HepG2 (cell line): ENCODE measurements at regions not wholly inside any gene's neighbourhood (a gene's known extent, or its start where the extent isn't known, plus 50 kb on each side); places are given as distances from the start of the nearest gene placed in this dataset.

Experiments used
- ATAC-seq: fragments of 200-7000 bp; cut with Tn5 transposase; 3 replicates; pipeline ENCODE4 v1.9.1; 2020; ENCODE audit warnings: mild to moderate bottlenecking, moderate library complexity
- BruUV-seq: library from RNA; stranded (reverse); fragments of 400-500 nt; replicated peaks from 2 replicates; lab custom pipeline; 2021; lab: Mats Ljungman, UMichigan
- CTCF ChIA-PET: fragments of 300-600 bp; formaldehyde crosslinking; extraction: SDS; loops from one replicate; lab custom pipeline; 2021; ENCODE audit warnings: low total read pairs, inconsistent platforms, low intra/inter-chr PET ratio; lab: Yijun Ruan, JAX
- POLR2A ChIA-PET: fragments of 350-600 bp; sonication (Branson Sonifier 250); formaldehyde crosslinking; loops from one replicate; lab custom pipeline; 2020; ENCODE audit warnings: antibody characterized with exemption, inconsistent platforms; lab: Yijun Ruan, JAX
- DNase-seq: peaks from one replicate; pipeline ENCODE4 v3.0.0-alpha.2; 2015; ENCODE audit warnings: low spot score
- FAIRE-seq: peaks from 3 replicates; lab custom pipeline; 2011; peaks lifted over from hg19 to GRCh38; lab: Jason Lieb, UNC
- H2AFZ ChIP-seq: one replicate; pipeline ENCODE4 v1.6.1; 2011; ENCODE audit warnings: low read length, inconsistent platforms
- H3K27ac ChIP-seq: fragments of 300-600 bp; 3 replicates; pipeline ENCODE4 v1.8.0; 2011; ENCODE audit warnings: mixed run types, mild to moderate bottlenecking, mixed read lengths, low read length, inconsistent platforms; ENCODE audit not compliant: insufficient read depth; ENCODE audit errors: extremely low read length
- H3K27me3 ChIP-seq, 2 experiments: fragments of 200-600 bp in 1 of 2; 2 replicates in 1 of 2; 3 replicates in 1 of 2; pipeline versions ENCODE4 v1.6.0 to v1.8.0; 2011; ENCODE audit warnings: low read length in 2 of 2, mild to moderate bottlenecking in 2 of 2, moderate library complexity in 2 of 2, inconsistent platforms in 1 of 2; ENCODE audit not compliant: insufficient read depth in 2 of 2, control insufficient read depth in 1 of 2
- H3K36me3 ChIP-seq, 2 experiments: fragments of 200-600 bp in 1 of 2; replicated peaks in 1 of 2; 2 replicates in 1 of 2; 3 replicates in 1 of 2; pipeline versions ENCODE4 v1.5.1 to v1.8.0; 2011; ENCODE audit warnings: low read length in 2 of 2, inconsistent platforms in 1 of 2; ENCODE audit not compliant: insufficient read depth in 2 of 2, control insufficient read depth in 1 of 2
- H3K4me1 ChIP-seq: 2 replicates; pipeline ENCODE4 v1.5.1; 2012; ENCODE audit warnings: low read length, inconsistent platforms; ENCODE audit not compliant: insufficient read depth
- H3K4me2 ChIP-seq: 2 replicates; pipeline ENCODE4 v1.6.0; 2011; ENCODE audit warnings: low read depth, low read length, inconsistent platforms
- H3K4me3 ChIP-seq, 3 experiments: fragments of 200-600 bp in 1 of 3; sonication (generic), shearing (Covaris generic) in 1 of 3; replicated peaks in 1 of 3; 2 replicates each; pipeline ENCODE4 v1.5.1; 2011 to 2016; ENCODE audit warnings: low read length in 3 of 3, inconsistent platforms in 2 of 3, low read depth in 2 of 3, mild to moderate bottlenecking in 2 of 3, control low read depth in 1 of 3, mixed read lengths in 1 of 3; ENCODE audit not compliant: insufficient read depth in 1 of 3
- H3K79me2 ChIP-seq: one replicate; pipeline ENCODE4 v1.6.1; 2011; ENCODE audit warnings: low read length, inconsistent platforms; ENCODE audit not compliant: insufficient read depth
- H3K9ac ChIP-seq: 2 replicates; pipeline ENCODE4 v1.6.0; 2011; ENCODE audit warnings: mild to moderate bottlenecking, low read depth, low read length, inconsistent platforms; ENCODE audit not compliant: insufficient read depth
- H3K9me3 ChIP-seq: 2 replicates; pipeline ENCODE4 v1.5.1; 2012; ENCODE audit warnings: mild to moderate bottlenecking, low read length
- H4K20me1 ChIP-seq: 2 replicates; pipeline ENCODE4 v1.6.0; 2011; ENCODE audit warnings: inconsistent platforms, mild to moderate bottlenecking, low read length, moderate library complexity; ENCODE audit not compliant: insufficient read depth
- BATF2 ChIP-seq: sonication (generic); formaldehyde crosslinking; IDR thresholded peaks from 2 replicates; pipeline ENCODE4 v1.8.0; 2022; ENCODE audit warnings: mild to moderate bottlenecking, missing genetic modification reagents, moderate library complexity
- BRD4 ChIP-seq: sonication (generic); formaldehyde crosslinking; IDR thresholded peaks from 2 replicates; pipeline ENCODE4 v1.4.0; 2020; ENCODE audit warnings: missing genetic modification reagents
- ELK4 ChIP-seq: sonication (generic); formaldehyde crosslinking; IDR thresholded peaks from 2 replicates; pipeline ENCODE4 v1.9.0; 2021; ENCODE audit warnings: missing genetic modification reagents, borderline replicate concordance
- FOSL1 ChIP-seq: sonication (generic); formaldehyde crosslinking; IDR thresholded peaks from 2 replicates; pipeline ENCODE4 v1.9.0; 2021; ENCODE audit warnings: missing genetic modification reagents, borderline replicate concordance
- KMT2A ChIP-seq: sonication (generic); formaldehyde crosslinking; IDR thresholded peaks from 2 replicates; pipeline ENCODE4 v1.4.0; 2020; ENCODE audit warnings: missing genetic modification reagents
- MAFF ChIP-seq: IDR thresholded peaks from 2 replicates; pipeline ENCODE4 v1.6.1; 2011; ENCODE audit warnings: low read depth, low read length, improper control_type of control experiment
- MAFK ChIP-seq, 2 experiments: IDR thresholded peaks in 1 of 2; conservative IDR thresholded peaks in 1 of 2; 2 replicates each; pipeline ENCODE4 v1.6.1; 2011; ENCODE audit warnings: improper control_type of control experiment in 2 of 2, low read length in 2 of 2
- NFKBIZ ChIP-seq: IDR thresholded peaks from 2 replicates; pipeline ENCODE4 v1.6.1; 2018; ENCODE audit warnings: missing genetic modification reagents, missing compliant biosample characterization
- NKX3-1 ChIP-seq: sonication (generic); formaldehyde crosslinking; IDR thresholded peaks from 2 replicates; pipeline ENCODE4 v1.5.0; 2020; ENCODE audit warnings: missing genetic modification reagents
- SP5 ChIP-seq: IDR thresholded peaks from 2 replicates; pipeline ENCODE4 v1.6.1; 2016; ENCODE audit warnings: low read depth, borderline replicate concordance
- YY1 ChIP-seq: IDR thresholded peaks from 2 replicates; pipeline ENCODE4 v1.6.1; 2011; ENCODE audit warnings: low read length, low read depth, moderate library complexity, mild to moderate bottlenecking; ENCODE audit not compliant: insufficient read depth, insufficient replicate concordance
- ZNF331 ChIP-seq: sonication (generic); formaldehyde crosslinking; IDR thresholded peaks from 2 replicates; pipeline ENCODE4 v1.4.0; 2020; ENCODE audit warnings: missing genetic modification reagents
- ZNF350 ChIP-seq: sonication (generic); formaldehyde crosslinking; IDR thresholded peaks from 2 replicates; pipeline ENCODE4 v1.4.0; 2020; ENCODE audit warnings: mild to moderate bottlenecking, low read depth, missing genetic modification reagents, borderline replicate concordance
- ZNF382 ChIP-seq: sonication (generic); formaldehyde crosslinking; IDR thresholded peaks from 2 replicates; pipeline ENCODE4 v1.5.0; 2020; ENCODE audit warnings: missing genetic modification reagents, mild to moderate bottlenecking, borderline replicate concordance
- ZNF678 ChIP-seq: sonication (generic); formaldehyde crosslinking; IDR thresholded peaks from 2 replicates; pipeline ENCODE4 v1.4.0; 2020; ENCODE audit warnings: mild to moderate bottlenecking, missing genetic modification reagents
- ZNF703 ChIP-seq: sonication (generic); formaldehyde crosslinking; IDR thresholded peaks from 2 replicates; pipeline ENCODE4 v1.5.1; 2020; ENCODE audit warnings: missing genetic modification reagents, mild to moderate bottlenecking, moderate library complexity, borderline replicate concordance
- ZNF749 ChIP-seq: sonication (generic); formaldehyde crosslinking; IDR thresholded peaks from 2 replicates; pipeline ENCODE4 v1.8.0; 2022; ENCODE audit warnings: mild to moderate bottlenecking, missing genetic modification reagents, moderate library complexity, borderline replicate concordance
- WGBS: methylation state at CpG from one replicate; pipeline ENCODE4 v1.1.6; 2017; ENCODE audit warnings: low lambda C conversion rate; 5-methylcytosine and 5-hydroxymethylcytosine counted together
- in situ Hi-C: cut with HindIII; loops from 2 replicates; pipeline ENCODE4 v1.10.0; 2017; ENCODE audit warnings: low pct_unique_long_range_greater_than_20kb; ENCODE audit not compliant: extremely low pct_ligation_motif_present
- intact Hi-C: fragments of 100-400 bp; cut with micrococcal nuclease; formaldehyde crosslinking; loops from one replicate; pipeline ENCODE4 v1.10.0; 2022; ENCODE audit not compliant: unreplicated experiment

- H3K9me3 ChIP-seq = peaks cover 88% of the 10 kb centered on the region
- no peak overlapping the region for H3K27ac ChIP-seq
- no peak overlapping the region for H3K4me2 ChIP-seq
- 3% methylated on average over 3 of the region's 3 CpGs for WGBS
- H3K9ac ChIP-seq = no peak overlapping the region
- no peaks in the 10 kb centered on the region for H3K27me3 ChIP-seq
- H3K4me3 ChIP-seq = no peak overlapping the region
- TF ChIP-seq NKX3-1 (CRISPR knock-in tag) = no peak
- peak; percentile 89 for TF ChIP-seq MAFF
- TF ChIP-seq MAFK (conservative IDR thresholded peaks at IDR 0.05 in 1 of 2, IDR thresholded peaks at IDR 0.05 in 1 of 2; ENCODE audit: low read length in 2 of 2) = peak; percentile 83 to 96
- TF ChIP-seq, all 625 proteins: peak for 2
- intact Hi-C loops = no loop called here
- Histone ChIP-seq H3K36me3 (no peaks in the 10 kb centered on the region), H2AFZ (no peak overlapping the region), H3K4me1 (no peaks in the 10 kb centered on the region), H3K79me2 (no peaks in the 10 kb centered on the region), H4K20me1 (no peaks in the 10 kb centered on the region)
- FAIRE-seq = no peak
- BruUV-seq = no TSS peak
- no peak for DNase-seq
- in situ Hi-C loops = no loop called here
- CTCF ChIA-PET = no interaction called here
- POLR2A ChIA-PET = no interaction called here
- no peak for ATAC-seq
Observed at GRCh38 chr21:25489673-25490072, 117.6 kb downstream of the MRPL39 start.

DNA sequence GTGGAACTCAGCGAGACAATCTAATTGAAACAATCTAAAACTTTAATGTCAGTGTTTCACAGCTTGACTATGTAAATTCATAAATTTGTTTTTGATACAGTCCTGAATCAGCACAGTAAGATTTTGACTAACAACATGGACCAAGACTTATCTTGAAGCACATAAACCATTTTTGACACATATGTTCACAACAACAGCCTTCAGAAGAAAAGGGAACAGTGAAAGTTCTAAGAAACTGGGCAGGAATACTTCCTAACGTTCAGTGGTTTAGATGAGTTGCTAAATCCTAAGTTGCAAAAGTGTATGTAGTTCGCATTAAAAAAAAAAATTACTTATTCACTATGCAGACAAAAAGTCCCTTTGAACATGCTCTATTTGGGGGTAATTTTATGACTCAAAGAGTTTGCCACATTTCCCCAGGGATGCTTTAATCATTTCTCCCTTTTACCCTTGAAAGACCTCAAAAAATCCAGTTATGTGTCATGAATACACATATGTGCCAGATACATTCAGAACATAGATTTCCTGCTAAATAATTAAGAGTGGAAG is 120.2 kb downstream of the MRPL39 start:
- BruUV-seq = no TSS peak
- in situ Hi-C loops = no loop called here
- 28% methylated on average over 3 of the region's 3 CpGs for WGBS
- no peaks in the 10 kb centered on the region for H3K27me3 ChIP-seq
- CTCF ChIA-PET = no interaction called here
- no peak overlapping the region for H3K9ac ChIP-seq
- no peak for TF ChIP-seq SP5 (CRISPR knock-in tag)
- no peak for TF ChIP-seq KMT2A (CRISPR knock-in tag)
- TF ChIP-seq ZNF678 = no peak
- TF ChIP-seq ZNF331 (CRISPR knock-in tag) = no peak
- TF ChIP-seq YY1 = no peak
- no peak for TF ChIP-seq ZNF703 (CRISPR knock-in tag)
- TF ChIP-seq ZNF749 (CRISPR knock-in tag) = no peak
- TF ChIP-seq BRD4 = no peak
- no peak for TF ChIP-seq FOSL1 (CRISPR knock-in tag)
- TF ChIP-seq NFKBIZ (CRISPR knock-in tag) = no peak
- no peak for TF ChIP-seq ZNF350 (CRISPR knock-in tag)
- TF ChIP-seq ELK4 (CRISPR knock-in tag) = no peak
- TF ChIP-seq ZNF382 = no peak
- TF ChIP-seq BATF2 (CRISPR knock-in tag) = no peak
- no peak overlapping the region for H2AFZ ChIP-seq
- H3K9me3 ChIP-seq = peaks cover 90% of the 10 kb centered on the region
- DNase-seq (no peak), ATAC-seq (no peak), FAIRE-seq (no peak)
- H4K20me1 ChIP-seq = no peaks in the 10 kb centered on the region
- no peaks in the 10 kb centered on the region for H3K4me1 ChIP-seq
- H3K4me2 ChIP-seq = no peak overlapping the region
- no peak overlapping the region for H3K4me3 ChIP-seq
- POLR2A ChIA-PET = no interaction called here
- no peaks in the 10 kb centered on the region for H3K36me3 ChIP-seq
- no peak overlapping the region for H3K27ac ChIP-seq
- no peaks in the 10 kb centered on the region for H3K79me2 ChIP-seq
- intact Hi-C loops = no loop called here
